GM12878 (cell line): ENCODE measurements at regions not wholly inside any gene's neighbourhood (a gene's known extent, or its start where the extent isn't known, plus 50 kb on each side); places are given as distances from the start of the nearest gene placed in this dataset.

Source experiments
- ATAC-seq: fragments of 200-7000 bp; cut with Tn5 transposase; 3 replicates; pipeline ENCODE4 v1.9.1; 2020; ENCODE audit warnings: mild to moderate bottlenecking, moderate library complexity
- BruUV-seq: library from RNA; stranded (reverse); fragments of 400-500 nt; replicated peaks from 2 replicates; lab custom pipeline; 2021; lab: Mats Ljungman, UMichigan
- CTCF ChIA-PET: fragments of 300-600 bp; sonication (Branson Sonifier 250); formaldehyde crosslinking; extraction: SDS; loops from one replicate; lab custom pipeline; 2021; ENCODE audit warnings: inconsistent platforms; lab: Yijun Ruan, JAX
- POLR2A ChIA-PET: fragments of 350-600 bp; formaldehyde crosslinking; extraction: SDS; loops from one replicate; lab custom pipeline; 2021; ENCODE audit warnings: inconsistent platforms; lab: Charles Lee
- RAD21 ChIA-PET: fragments of 300-600 bp; sonication (Branson Sonifier 250); formaldehyde crosslinking; loops from one replicate; lab custom pipeline; 2023; ENCODE audit warnings: antibody characterized with exemption; ENCODE audit not compliant: unreplicated experiment; lab: Charles Lee
- SMC1A ChIA-PET: fragments of 300-600 bp; sonication (Branson Sonifier 250); formaldehyde crosslinking; loops from one replicate; lab custom pipeline; 2023; ENCODE audit not compliant: unreplicated experiment, uncharacterized antibody; lab: Charles Lee
- DNase-seq: peaks from one replicate; pipeline ENCODE4 v3.0.0-alpha.2; 2011; ENCODE audit warnings: low read depth, low spot score
- FAIRE-seq: peaks from 3 replicates; lab custom pipeline; 2011; peaks lifted over from hg19 to GRCh38; lab: Jason Lieb, UNC
- H2AFZ ChIP-seq: 2 replicates; pipeline ENCODE4 v1.6.0; 2011; ENCODE audit warnings: low read depth, low read length, control low read depth; ENCODE audit not compliant: control insufficient read depth
- H3K27ac ChIP-seq: 2 replicates; pipeline ENCODE4 v1.5.1; 2011; ENCODE audit warnings: control low read depth; ENCODE audit not compliant: control insufficient read depth, insufficient read depth
- H3K27me3 ChIP-seq, 2 experiments: replicated peaks in 1 of 2; 2 replicates each; pipeline versions ENCODE4 v1.6.0 to v1.6.1; 2011; ENCODE audit warnings: low read length in 1 of 2; ENCODE audit not compliant: control insufficient read depth in 2 of 2, insufficient read depth in 2 of 2
- H3K36me3 ChIP-seq, 2 experiments: 2 replicates each; pipeline ENCODE4 v1.5.1; 2011; ENCODE audit warnings: low read length in 1 of 2; ENCODE audit not compliant: control insufficient read depth in 2 of 2, insufficient read depth in 2 of 2
- H3K4me1 ChIP-seq: 2 replicates; pipeline ENCODE4 v1.6.1; 2011; ENCODE audit warnings: mild to moderate bottlenecking, low read length, moderate library complexity, mixed read lengths; ENCODE audit not compliant: control insufficient read depth, insufficient read depth
- H3K4me2 ChIP-seq: 2 replicates; pipeline ENCODE4 v1.6.0; 2011; ENCODE audit warnings: control low read depth; ENCODE audit not compliant: control insufficient read depth, insufficient read depth
- H3K4me3 ChIP-seq: fragments of 200-600 bp; sonication (generic); 2 replicates; pipeline ENCODE4 v1.5.1; 2016
- H3K79me2 ChIP-seq: 2 replicates; pipeline ENCODE4 v1.6.0; 2011; ENCODE audit warnings: low read length; ENCODE audit not compliant: control insufficient read depth, insufficient read depth
- H3K9ac ChIP-seq: 2 replicates; pipeline ENCODE4 v1.8.0; 2011; ENCODE audit warnings: low read length, control low read depth, mixed read lengths; ENCODE audit not compliant: control insufficient read depth, insufficient read depth
- H3K9me3 ChIP-seq: replicated peaks from 3 replicates; pipeline ENCODE4 v1.5.1; 2011; ENCODE audit warnings: mild to moderate bottlenecking, low read length; ENCODE audit not compliant: control insufficient read depth, insufficient read depth
- H4K20me1 ChIP-seq: 2 replicates; pipeline ENCODE4 v1.6.0; 2011; ENCODE audit not compliant: control insufficient read depth, insufficient read depth
- BACH1 ChIP-seq: fragments of 450-650 bp; IDR thresholded peaks from 2 replicates; pipeline ENCODE4 v1.6.1; 2017; ENCODE audit warnings: mild to moderate bottlenecking, borderline replicate concordance
- GATAD2B ChIP-seq: fragments of 450-650 bp; conservative IDR thresholded peaks from 2 replicates; pipeline ENCODE4 v1.6.1; 2017; ENCODE audit warnings: low read depth, mild to moderate bottlenecking, moderate library complexity
- NR2C2 ChIP-seq: IDR thresholded peaks from 2 replicates; pipeline ENCODE4 v1.6.1; 2011; ENCODE audit warnings: borderline replicate concordance, low read depth; ENCODE audit not compliant: control insufficient read depth, insufficient read length
- SMARCA5 ChIP-seq: fragments of 450-650 bp; IDR thresholded peaks from 2 replicates; pipeline ENCODE4 v1.6.1; 2017; ENCODE audit warnings: mild to moderate bottlenecking
- STAT1 ChIP-seq: fragments of 450-650 bp; conservative IDR thresholded peaks from 2 replicates; pipeline ENCODE4 v1.6.1; 2014; ENCODE audit warnings: antibody characterized with exemption, mild to moderate bottlenecking
- TARDBP ChIP-seq: IDR thresholded peaks from 2 replicates; pipeline ENCODE4 v1.6.1; 2016; ENCODE audit warnings: borderline replicate concordance
- WGBS: methylation state at CpG from one replicate; pipeline ENCODE4 v1.1.6; 2016; ENCODE audit warnings: low lambda C conversion rate; ENCODE audit not compliant: insufficient replicate concordance, insufficient coverage; ENCODE audit errors: missing lambda C conversion rate; 5-methylcytosine and 5-hydroxymethylcytosine counted together
- in situ Hi-C: fragments of 300-500 bp; cut with MboI; formaldehyde crosslinking; loops from 9 replicates; pipeline ENCODE4 v1.14.3; 2018; ENCODE audit warnings: mixed read lengths
- intact Hi-C: fragments of 100-400 bp; cut with micrococcal nuclease; formaldehyde crosslinking; loops from one replicate; pipeline ENCODE4 v1.14.2; 2022; ENCODE audit not compliant: unreplicated experiment
- TF ChIP-seq, protein P1 (sequence below): IDR thresholded peaks from 2 replicates; pipeline ENCODE4 v1.6.1; 2011; ENCODE audit warnings: low read depth, low read length, improper control_type of control experiment, borderline replicate concordance
- TF ChIP-seq, protein P2 (sequence below): fragments of 450-650 bp; IDR thresholded peaks from 2 replicates; pipeline ENCODE4 v1.6.1; 2016; ENCODE audit warnings: mild to moderate bottlenecking
- TF ChIP-seq, protein P3 (sequence below), 3 experiments: IDR thresholded peaks in 2 of 3; conservative IDR thresholded peaks in 1 of 3; 2 replicates each; pipeline ENCODE4 v1.5.1; 2011; ENCODE audit warnings: low read depth in 3 of 3, low read length in 3 of 3, mild to moderate bottlenecking in 3 of 3, control low read depth in 2 of 3, moderate library complexity in 2 of 3, inconsistent platforms in 1 of 3, mixed read lengths in 1 of 3; ENCODE audit not compliant: control insufficient read depth in 2 of 3, insufficient read depth in 1 of 3; ENCODE audit errors: extremely low read depth in 1 of 3

DNA sequence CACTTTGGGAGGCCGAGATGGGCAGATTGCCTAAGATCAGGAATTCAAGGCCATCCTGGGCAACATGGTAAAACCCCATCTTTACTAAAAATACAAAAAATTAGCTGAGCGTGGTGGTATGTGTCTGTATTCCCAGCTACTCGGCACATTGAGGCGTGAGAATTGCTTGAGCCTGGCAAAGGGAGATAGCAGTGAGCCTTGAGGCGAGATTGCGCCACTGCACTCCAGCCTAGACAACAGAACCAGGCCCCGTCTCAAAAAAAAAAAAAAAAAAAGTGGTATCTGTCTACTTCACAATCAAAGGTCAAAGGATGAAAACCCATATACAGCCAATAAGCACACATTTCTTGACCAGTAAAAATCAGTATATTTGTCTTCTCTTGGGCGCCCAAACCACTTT is 728.5 kb upstream of the ADAMTS16 start:
- ChIA-PET RAD21 (no interaction called here), POLR2A (no interaction called here), SMC1A (interaction anchor here (0.6 kb wide), 1 partner anchor 11 kb away, joined by 3 read pairs; no protein-coding TSS in a partner anchor), CTCF (no interaction called here)
- Histone ChIP-seq H3K4me1 (no peaks in the 10 kb centered on the region), H3K9ac (no peak overlapping the region), H3K36me3 (no peaks in the 10 kb centered on the region), H4K20me1 (no peaks in the 10 kb centered on the region), H3K4me2 (no peak overlapping the region), H3K27me3 (no peaks in the 10 kb centered on the region), H3K4me3 (no peak overlapping the region), H3K79me2 (no peaks in the 10 kb centered on the region), H3K27ac (no peak overlapping the region), H2AFZ (no peak overlapping the region), H3K9me3 (no peaks in the 10 kb centered on the region; the same call in 2 of the 3 replicates)
- in situ Hi-C loops: no loop called here
- FAIRE-seq: no peak
- no peak for DNase-seq
- 22% methylated on average over 8 of the region's 8 CpGs for WGBS
- ATAC-seq: no peak
- TF ChIP-seq SMARCA5 (no peak), TARDBP (no peak), BACH1 (no peak), GATAD2B (no peak), STAT1 (no peak), NR2C2 (no peak)
- TF ChIP-seq, protein P1, sequence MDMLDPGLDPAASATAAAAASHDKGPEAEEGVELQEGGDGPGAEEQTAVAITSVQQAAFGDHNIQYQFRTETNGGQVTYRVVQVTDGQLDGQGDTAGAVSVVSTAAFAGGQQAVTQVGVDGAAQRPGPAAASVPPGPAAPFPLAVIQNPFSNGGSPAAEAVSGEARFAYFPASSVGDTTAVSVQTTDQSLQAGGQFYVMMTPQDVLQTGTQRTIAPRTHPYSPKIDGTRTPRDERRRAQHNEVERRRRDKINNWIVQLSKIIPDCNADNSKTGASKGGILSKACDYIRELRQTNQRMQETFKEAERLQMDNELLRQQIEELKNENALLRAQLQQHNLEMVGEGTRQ: no peak
- TF ChIP-seq, protein P2, sequence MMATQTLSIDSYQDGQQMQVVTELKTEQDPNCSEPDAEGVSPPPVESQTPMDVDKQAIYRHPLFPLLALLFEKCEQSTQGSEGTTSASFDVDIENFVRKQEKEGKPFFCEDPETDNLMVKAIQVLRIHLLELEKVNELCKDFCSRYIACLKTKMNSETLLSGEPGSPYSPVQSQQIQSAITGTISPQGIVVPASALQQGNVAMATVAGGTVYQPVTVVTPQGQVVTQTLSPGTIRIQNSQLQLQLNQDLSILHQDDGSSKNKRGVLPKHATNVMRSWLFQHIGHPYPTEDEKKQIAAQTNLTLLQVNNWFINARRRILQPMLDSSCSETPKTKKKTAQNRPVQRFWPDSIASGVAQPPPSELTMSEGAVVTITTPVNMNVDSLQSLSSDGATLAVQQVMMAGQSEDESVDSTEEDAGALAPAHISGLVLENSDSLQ: no peak
- TF ChIP-seq, protein P3, sequence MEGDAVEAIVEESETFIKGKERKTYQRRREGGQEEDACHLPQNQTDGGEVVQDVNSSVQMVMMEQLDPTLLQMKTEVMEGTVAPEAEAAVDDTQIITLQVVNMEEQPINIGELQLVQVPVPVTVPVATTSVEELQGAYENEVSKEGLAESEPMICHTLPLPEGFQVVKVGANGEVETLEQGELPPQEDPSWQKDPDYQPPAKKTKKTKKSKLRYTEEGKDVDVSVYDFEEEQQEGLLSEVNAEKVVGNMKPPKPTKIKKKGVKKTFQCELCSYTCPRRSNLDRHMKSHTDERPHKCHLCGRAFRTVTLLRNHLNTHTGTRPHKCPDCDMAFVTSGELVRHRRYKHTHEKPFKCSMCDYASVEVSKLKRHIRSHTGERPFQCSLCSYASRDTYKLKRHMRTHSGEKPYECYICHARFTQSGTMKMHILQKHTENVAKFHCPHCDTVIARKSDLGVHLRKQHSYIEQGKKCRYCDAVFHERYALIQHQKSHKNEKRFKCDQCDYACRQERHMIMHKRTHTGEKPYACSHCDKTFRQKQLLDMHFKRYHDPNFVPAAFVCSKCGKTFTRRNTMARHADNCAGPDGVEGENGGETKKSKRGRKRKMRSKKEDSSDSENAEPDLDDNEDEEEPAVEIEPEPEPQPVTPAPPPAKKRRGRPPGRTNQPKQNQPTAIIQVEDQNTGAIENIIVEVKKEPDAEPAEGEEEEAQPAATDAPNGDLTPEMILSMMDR (IDR thresholded peaks at IDR 0.05 in 2 of 3, conservative IDR thresholded peaks at IDR 0.05 in 1 of 3; ENCODE audit: control insufficient read depth in 2 of 3, extremely low read depth in 1 of 3, insufficient read depth in 1 of 3, low read depth in 3 of 3, low read length in 3 of 3): no peak
- no TSS peak for BruUV-seq
- intact Hi-C loops: no loop called here
